Activated CD8-positive, alpha-beta T cell treated with anti-CD3 and anti-CD28 coated beads for 36 hours (primary cell): ENCODE measurements at regions not wholly inside any gene's neighbourhood (a gene's known extent, or its start where the extent isn't known, plus 50 kb on each side); places are given as distances from the start of the nearest gene placed in this dataset.

Source experiments
- ATAC-seq: fragments of 200-7000 bp; cut with Tn5 transposase; one replicate; pipeline ENCODE4 v1.10.0; 2021; ENCODE audit warnings: mild to moderate bottlenecking, moderate library complexity
- CTCF ChIA-PET: fragments of 350-600 bp; sonication (Branson Sonifier 250); formaldehyde crosslinking; loops from one replicate; lab custom pipeline; 2021; ENCODE audit warnings: antibody characterized with exemption; lab: Charles Lee
- POLR2A ChIA-PET: fragments of 350-600 bp; sonication (Branson Sonifier 250); formaldehyde crosslinking; loops from one replicate; lab custom pipeline; 2021; ENCODE audit warnings: antibody characterized with exemption; lab: Charles Lee
- DNase-seq: peaks from one replicate; pipeline ENCODE4 v3.0.0-alpha.2; 2020
- H3K27ac Mint-ChIP-seq: one replicate; pipeline ENCODE4 v1.8.0; 2021; ENCODE audit warnings: mild to moderate bottlenecking, mixed read lengths
- H3K27me3 Mint-ChIP-seq: one replicate; pipeline ENCODE4 v1.8.0; 2021; ENCODE audit warnings: mixed read lengths
- H3K36me3 Mint-ChIP-seq: one replicate; pipeline ENCODE4 v1.8.0; 2021; ENCODE audit warnings: low read depth, mixed read lengths
- H3K4me1 Mint-ChIP-seq: one replicate; pipeline ENCODE4 v1.8.0; 2021; ENCODE audit warnings: low read depth, mixed read lengths
- H3K4me3 Mint-ChIP-seq: one replicate; pipeline ENCODE4 v1.8.0; 2021; ENCODE audit warnings: mild to moderate bottlenecking, moderate library complexity, mixed read lengths
- H3K9me3 Mint-ChIP-seq: one replicate; pipeline ENCODE4 v1.8.0; 2021; ENCODE audit warnings: mixed read lengths
- intact Hi-C: fragments of 100-400 bp; cut with micrococcal nuclease; formaldehyde crosslinking; loops from one replicate; pipeline ENCODE4 v1.10.0; 2022
- TF ChIP-seq, protein P1 (sequence below): fragments of 200-600 bp; IDR thresholded peaks from one replicate; pipeline ENCODE4 v1.8.0; 2022; ENCODE audit warnings: antibody characterized with exemption, mild to moderate bottlenecking

DNA sequence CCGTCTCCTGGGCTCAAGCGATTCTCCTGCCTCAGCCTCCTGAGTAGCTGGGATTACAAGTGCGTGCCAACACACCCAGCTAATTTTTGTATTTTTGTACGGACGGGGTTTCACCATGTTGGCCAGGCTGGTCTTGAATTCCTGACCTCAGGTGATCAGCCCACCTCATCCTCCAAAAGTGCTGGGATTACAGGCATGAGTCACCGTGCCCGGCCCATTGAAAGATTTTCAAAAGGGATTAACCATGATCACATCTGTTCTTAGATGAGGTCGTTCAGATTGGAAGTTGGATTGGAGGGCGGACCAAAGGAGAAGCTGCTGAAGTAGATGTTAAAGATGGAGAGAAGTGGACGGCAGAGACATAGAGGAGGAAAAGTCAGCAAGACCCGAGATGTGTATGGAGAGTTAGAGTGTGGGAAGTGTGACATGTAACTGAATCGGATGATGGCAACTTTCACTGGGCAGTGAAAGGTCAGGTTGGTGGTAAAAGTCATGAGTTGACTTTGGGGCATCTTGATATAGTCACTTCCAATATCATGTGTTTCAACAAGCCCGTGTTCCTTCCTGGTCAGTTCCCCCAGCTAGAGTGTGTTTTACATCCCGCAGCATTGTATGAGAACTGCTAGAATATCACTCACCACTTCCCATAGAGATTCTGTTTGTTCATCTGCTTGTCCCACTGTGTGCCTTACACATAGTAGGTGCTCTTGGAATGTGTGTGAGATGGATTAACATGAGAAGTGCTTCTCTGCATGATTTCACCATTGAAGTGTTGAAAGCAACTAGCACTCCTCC is 54.4 kb upstream of the TINAGL1 start:
- no peaks in the 10 kb centered on the region for H3K36me3 Mint-ChIP-seq
- H3K4me1 Mint-ChIP-seq: no peaks in the 10 kb centered on the region
- H3K27ac Mint-ChIP-seq: no peak overlapping the region
- ChIA-PET CTCF (interaction anchor here (1.3 kb wide), 1 partner anchor 27 kb away, joined by 4 read pairs; no protein-coding TSS in a partner anchor), POLR2A (no interaction called here)
- ATAC-seq: no peak
- DNase-seq: no peak
- intact Hi-C loops: no loop called here
- TF ChIP-seq, protein P1, sequence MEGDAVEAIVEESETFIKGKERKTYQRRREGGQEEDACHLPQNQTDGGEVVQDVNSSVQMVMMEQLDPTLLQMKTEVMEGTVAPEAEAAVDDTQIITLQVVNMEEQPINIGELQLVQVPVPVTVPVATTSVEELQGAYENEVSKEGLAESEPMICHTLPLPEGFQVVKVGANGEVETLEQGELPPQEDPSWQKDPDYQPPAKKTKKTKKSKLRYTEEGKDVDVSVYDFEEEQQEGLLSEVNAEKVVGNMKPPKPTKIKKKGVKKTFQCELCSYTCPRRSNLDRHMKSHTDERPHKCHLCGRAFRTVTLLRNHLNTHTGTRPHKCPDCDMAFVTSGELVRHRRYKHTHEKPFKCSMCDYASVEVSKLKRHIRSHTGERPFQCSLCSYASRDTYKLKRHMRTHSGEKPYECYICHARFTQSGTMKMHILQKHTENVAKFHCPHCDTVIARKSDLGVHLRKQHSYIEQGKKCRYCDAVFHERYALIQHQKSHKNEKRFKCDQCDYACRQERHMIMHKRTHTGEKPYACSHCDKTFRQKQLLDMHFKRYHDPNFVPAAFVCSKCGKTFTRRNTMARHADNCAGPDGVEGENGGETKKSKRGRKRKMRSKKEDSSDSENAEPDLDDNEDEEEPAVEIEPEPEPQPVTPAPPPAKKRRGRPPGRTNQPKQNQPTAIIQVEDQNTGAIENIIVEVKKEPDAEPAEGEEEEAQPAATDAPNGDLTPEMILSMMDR: no peak
- H3K4me3 Mint-ChIP-seq: no peak overlapping the region
- H3K9me3 Mint-ChIP-seq: no peaks in the 10 kb centered on the region
- H3K27me3 Mint-ChIP-seq: no peaks in the 10 kb centered on the region

GRCh38 chr1:31522556-31522845 is 53.8 kb upstream of the TINAGL1 start:
- Mint-ChIP-seq H3K27me3 (no peaks in the 10 kb centered on the region), H3K27ac (no peak overlapping the region), H3K4me3 (no peak overlapping the region), H3K36me3 (no peaks in the 10 kb centered on the region), H3K4me1 (no peaks in the 10 kb centered on the region), H3K9me3 (no peaks in the 10 kb centered on the region)
- TF ChIP-seq, protein P1: no peak
- no peak for ATAC-seq
- DNase-seq: no peak
- CTCF ChIA-PET: interaction anchor here (1.3 kb wide), 1 partner anchor 26 kb away, joined by 4 read pairs; no protein-coding TSS in a partner anchor
- POLR2A ChIA-PET: no interaction called here
- intact Hi-C loops: no loop called here

DNA sequence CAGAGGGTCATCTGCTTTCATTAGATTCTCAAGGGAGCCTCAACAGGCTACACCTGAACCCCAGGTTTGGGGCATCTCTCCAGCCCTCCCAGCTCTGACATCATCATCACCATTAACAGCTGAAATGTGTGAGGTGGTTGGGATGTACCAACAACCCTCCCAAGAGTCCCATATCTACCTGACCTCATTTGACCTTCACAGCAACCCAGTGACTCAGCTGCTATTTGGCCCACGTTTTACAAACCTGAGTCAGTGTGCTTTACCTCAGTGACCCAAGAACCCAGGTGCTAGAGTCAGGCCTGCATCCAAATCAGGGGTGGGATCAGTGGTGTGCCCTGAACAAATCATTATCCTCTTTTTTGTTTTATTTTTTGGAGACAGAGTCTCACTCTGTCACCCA is 53.3 kb upstream of the TINAGL1 start:
- DNase-seq (peak; percentile 19), ATAC-seq (peak; percentile 64)
- no peak overlapping the region for H3K27ac Mint-ChIP-seq
- ChIA-PET CTCF (interaction anchor here (1.3 kb wide), 1 partner anchor 26 kb away, joined by 4 read pairs; no protein-coding TSS in a partner anchor), POLR2A (no interaction called here)
- no peaks in the 10 kb centered on the region for H3K36me3 Mint-ChIP-seq
- H3K27me3 Mint-ChIP-seq: peaks cover 2% of the 10 kb centered on the region
- intact Hi-C loops: no loop called here
- H3K9me3 Mint-ChIP-seq: no peaks in the 10 kb centered on the region
- no peak overlapping the region for H3K4me3 Mint-ChIP-seq
- TF ChIP-seq, protein P1: no peak
- no peaks in the 10 kb centered on the region for H3K4me1 Mint-ChIP-seq

DNA sequence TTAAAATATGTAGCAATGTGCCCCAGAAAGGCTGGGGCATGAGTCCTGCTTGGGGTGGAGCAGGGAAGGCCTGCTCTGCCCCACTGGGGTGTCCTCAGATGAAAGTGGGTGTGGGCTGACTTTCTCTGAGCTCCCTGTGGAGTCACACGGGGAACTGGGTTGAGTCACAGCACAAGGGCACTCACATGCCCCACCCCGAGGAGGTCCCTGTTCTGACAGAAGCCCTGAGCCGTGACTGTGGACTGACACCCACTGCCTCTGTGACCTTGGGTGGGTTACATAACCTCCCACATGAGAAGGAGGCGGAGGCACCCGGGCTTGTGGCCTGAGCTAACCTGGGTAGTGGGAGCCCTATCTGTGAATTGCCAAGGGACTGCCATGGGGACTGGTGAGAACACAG is 52.5 kb upstream of the TINAGL1 start:
- intact Hi-C loops: no loop called here
- H3K27ac Mint-ChIP-seq: no peak overlapping the region
- no peak for ATAC-seq
- no peaks in the 10 kb centered on the region for H3K4me1 Mint-ChIP-seq
- no peak overlapping the region for H3K4me3 Mint-ChIP-seq
- H3K36me3 Mint-ChIP-seq: no peaks in the 10 kb centered on the region
- ChIA-PET POLR2A (no interaction called here), CTCF (interaction anchor here (1.3 kb wide), 1 partner anchor 64 kb away, joined by 3 read pairs; no protein-coding TSS in a partner anchor)
- H3K9me3 Mint-ChIP-seq: no peaks in the 10 kb centered on the region
- TF ChIP-seq, protein P1: no peak
- no peak for DNase-seq
- H3K27me3 Mint-ChIP-seq: peaks cover 2% of the 10 kb centered on the region

DNA sequence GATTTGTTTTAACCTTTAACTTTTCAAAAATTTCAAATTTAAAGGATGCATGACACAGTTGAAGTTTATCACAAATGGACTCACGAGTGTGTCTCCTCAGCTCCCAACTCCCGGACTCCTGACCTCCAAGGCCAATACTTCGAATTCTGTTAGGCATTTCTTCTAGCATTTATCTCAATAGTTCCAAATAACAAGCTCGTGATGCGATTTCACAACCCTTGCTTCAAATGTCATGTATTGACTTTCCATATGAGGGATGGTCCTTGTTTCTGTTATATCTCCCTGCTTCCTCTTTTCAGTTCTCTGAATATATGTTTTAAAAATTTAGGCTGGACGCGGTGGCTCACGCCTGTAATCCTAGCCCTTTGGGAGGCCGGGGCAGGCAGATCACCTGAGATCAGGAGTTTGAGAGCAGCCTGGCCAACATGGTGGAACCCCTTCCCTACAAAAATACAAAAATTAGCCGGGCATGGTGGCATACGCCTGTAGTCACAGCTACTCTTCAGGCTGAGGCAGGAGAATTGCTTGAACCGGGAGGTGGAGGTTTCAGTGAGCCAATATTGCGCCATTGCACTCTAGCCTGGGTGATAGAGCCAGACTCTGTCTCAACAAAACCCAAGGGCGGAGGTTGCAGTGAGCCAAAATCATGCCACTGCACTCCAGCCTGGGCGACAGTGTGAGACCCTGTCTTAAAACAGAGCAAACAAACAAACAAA is 52.0 kb upstream of the TINAGL1 start:
- TF ChIP-seq, protein P1: no peak
- Mint-ChIP-seq H3K4me3 (no peak overlapping the region), H3K27me3 (peaks cover 2% of the 10 kb centered on the region), H3K36me3 (no peaks in the 10 kb centered on the region), H3K27ac (no peak overlapping the region), H3K4me1 (no peaks in the 10 kb centered on the region), H3K9me3 (no peaks in the 10 kb centered on the region)
- DNase-seq: no peak
- ChIA-PET POLR2A (no interaction called here), CTCF (interaction anchor here (1.3 kb wide), 1 partner anchor 64 kb away, joined by 3 read pairs; no protein-coding TSS in a partner anchor)
- intact Hi-C loops: no loop called here
- no peak for ATAC-seq
